ENCODE measurements at regions not wholly inside any gene's neighbourhood (a gene's known extent, or its start where the extent isn't known, plus 50 kb on each side); places are given as distances from the start of the nearest gene placed in this dataset.

GRCh38 chr16:61596655-61597054 is 439.6 kb downstream of the CDH8 start:
- H3K4me3 Mint-ChIP-seq: no peak overlapping the region
- H3K27ac Mint-ChIP-seq: no peak overlapping the region
- no peaks in the 10 kb centered on the region for H3K36me3 Mint-ChIP-seq
- DNase-seq: no peak
- H3K9me3 Mint-ChIP-seq: peaks cover 14% of the 10 kb centered on the region
- H3K4me1 Mint-ChIP-seq: no peaks in the 10 kb centered on the region
- H3K27me3 Mint-ChIP-seq: no peaks in the 10 kb centered on the region

- DNase-seq: no peak
- H3K9me3 Mint-ChIP-seq: peaks cover 14% of the 10 kb centered on the region
- no peaks in the 10 kb centered on the region for H3K36me3 Mint-ChIP-seq
Observed at GRCh38 chr16:61595605-61596004, 440.6 kb downstream of the CDH8 start.

DNA sequence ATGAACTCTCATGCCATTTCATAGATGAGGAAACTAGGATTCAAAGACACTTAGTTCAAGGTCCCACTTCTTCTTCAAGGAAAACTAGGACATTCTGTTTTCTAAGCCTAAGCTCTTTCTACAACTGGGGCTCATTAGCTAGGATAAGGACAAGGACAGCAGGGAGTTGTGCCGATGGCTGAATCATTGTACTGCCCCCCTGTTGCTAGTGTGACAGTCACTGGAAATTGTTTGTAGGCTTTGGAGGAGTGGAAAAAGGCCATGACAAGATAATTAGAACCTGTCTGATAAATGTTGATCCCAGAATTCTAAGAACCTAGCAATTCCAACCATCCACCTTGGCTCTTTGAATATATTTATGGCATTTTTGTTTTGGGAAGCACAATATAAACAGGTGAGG is 445.7 kb downstream of the CDH8 start:
- Mint-ChIP-seq H3K27ac (no peak overlapping the region), H3K36me3 (no peaks in the 10 kb centered on the region), H3K4me3 (no peak overlapping the region), H3K27me3 (no peaks in the 10 kb centered on the region), H3K4me1 (no peaks in the 10 kb centered on the region), H3K9me3 (peaks cover 14% of the 10 kb centered on the region)
- DNase-seq: no peak

More at GRCh38 chr16:61595605-61596004, 440.6 kb downstream of the CDH8 start:
- Mint-ChIP-seq H3K27me3 (no peaks in the 10 kb centered on the region), H3K4me3 (no peak overlapping the region), H3K27ac (no peak overlapping the region), H3K4me1 (no peaks in the 10 kb centered on the region)

DNA sequence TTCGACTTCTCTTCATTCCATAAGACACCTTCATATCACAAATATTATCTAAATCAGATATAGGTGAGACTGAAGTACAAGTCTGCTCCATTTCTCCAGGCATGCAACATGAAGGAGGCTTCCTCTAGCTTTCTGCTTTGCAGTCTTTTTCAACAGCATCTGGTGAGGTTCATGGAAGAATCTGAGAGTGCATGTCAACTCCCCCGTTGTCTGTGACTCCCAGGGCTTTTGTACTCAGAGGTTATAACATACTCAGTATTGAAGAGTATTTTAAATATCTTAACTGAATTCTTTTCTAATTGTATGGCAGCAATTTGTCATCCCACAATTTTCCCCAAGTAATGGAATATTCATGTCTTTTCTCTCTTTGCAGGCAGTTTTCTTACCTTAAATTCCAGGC is 448.7 kb downstream of the CDH8 start:
- no peak overlapping the region for H3K4me3 Mint-ChIP-seq
- no peak for DNase-seq
- peaks cover 8% of the 10 kb centered on the region for H3K9me3 Mint-ChIP-seq
- H3K27ac Mint-ChIP-seq: no peak overlapping the region
- no peaks in the 10 kb centered on the region for H3K4me1 Mint-ChIP-seq
- peaks cover 4% of the 10 kb centered on the region for H3K27me3 Mint-ChIP-seq
- no peaks in the 10 kb centered on the region for H3K36me3 Mint-ChIP-seq

DNA sequence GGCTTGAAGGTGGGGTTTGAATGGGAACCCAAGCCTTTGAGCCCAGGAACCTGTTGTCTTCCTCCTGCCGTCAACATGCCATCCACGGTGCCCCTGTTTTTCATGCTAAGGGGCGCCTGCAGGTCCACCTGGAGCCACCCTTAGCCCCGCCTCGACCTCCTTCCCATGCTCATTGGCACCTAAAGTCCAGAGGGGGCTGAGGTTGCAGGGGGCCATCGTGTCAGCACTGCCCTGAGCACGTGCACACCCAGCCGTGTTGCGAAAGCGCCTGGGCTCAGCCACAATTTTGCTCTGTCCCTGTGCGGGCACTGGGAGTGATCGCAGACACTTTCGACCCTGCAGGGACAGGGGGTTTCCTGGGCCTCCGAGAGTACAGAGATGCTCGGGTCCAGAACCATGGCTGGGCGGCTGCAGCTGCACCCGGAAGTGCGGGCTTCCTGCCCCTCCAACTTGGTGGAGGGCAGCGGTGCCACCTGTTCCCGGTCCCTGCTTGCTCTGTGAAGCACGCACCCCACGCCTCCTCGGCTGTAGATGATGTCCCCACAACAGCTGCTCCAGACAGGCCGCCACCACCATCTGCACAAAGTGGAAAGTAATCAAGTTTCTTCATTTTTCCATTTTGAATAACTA is 454.7 kb downstream of the CDH8 start:
- DNase-seq: no peak
- peaks cover 4% of the 10 kb centered on the region for H3K27me3 Mint-ChIP-seq
- peaks cover 7% of the 10 kb centered on the region for H3K9me3 Mint-ChIP-seq
- H3K36me3 Mint-ChIP-seq: no peaks in the 10 kb centered on the region
- no peak overlapping the region for H3K4me3 Mint-ChIP-seq
- H3K27ac Mint-ChIP-seq: no peak overlapping the region
- H3K4me1 Mint-ChIP-seq: no peaks in the 10 kb centered on the region

DNA sequence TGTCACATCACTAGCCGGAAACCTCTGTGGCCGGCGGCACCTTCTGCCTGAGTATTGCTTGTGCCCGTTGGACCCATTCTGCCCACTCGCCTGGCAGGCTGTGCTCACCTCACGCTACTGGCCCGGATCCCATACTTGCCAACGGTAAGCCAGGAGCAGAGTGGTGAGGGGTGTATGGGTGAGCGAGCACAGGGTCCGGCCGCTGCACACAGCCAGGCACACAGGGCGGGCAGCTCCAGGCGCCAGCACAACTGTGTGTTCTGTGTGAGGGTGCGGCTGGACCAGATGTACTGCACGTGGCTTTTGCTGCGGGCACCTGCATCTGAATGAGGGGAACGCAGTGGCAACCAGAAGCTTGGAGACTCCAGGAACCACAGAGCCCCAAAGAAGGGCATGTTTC is 455.7 kb downstream of the CDH8 start:
- H3K36me3 Mint-ChIP-seq: no peaks in the 10 kb centered on the region
- H3K4me1 Mint-ChIP-seq: no peaks in the 10 kb centered on the region
- H3K27ac Mint-ChIP-seq: no peak overlapping the region
- no peak overlapping the region for H3K4me3 Mint-ChIP-seq
- peaks cover 4% of the 10 kb centered on the region for H3K27me3 Mint-ChIP-seq
- peaks cover 10% of the 10 kb centered on the region for H3K9me3 Mint-ChIP-seq
- no peak for DNase-seq

DNA sequence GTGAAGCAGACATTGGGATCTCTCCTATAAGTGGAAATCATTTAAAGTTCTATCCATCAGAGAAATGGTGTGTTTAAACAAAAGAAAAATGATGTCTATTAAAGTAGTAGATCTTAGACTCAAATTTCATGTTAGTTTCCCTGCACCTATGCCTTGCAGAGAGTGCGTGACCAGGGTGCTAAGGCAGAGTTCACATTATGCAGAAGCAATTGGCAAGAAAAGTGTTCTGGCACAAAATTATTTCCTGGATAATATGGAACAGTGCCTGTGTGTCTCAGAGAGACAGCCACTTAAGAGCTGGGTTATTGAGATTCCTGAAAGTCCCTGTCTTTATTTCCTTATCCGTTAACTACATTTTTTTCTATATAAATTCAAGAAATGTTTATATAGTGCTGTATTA is 457.0 kb downstream of the CDH8 start:
- H3K36me3 Mint-ChIP-seq: no peaks in the 10 kb centered on the region

GRCh38 chr16:61576476-61576875 is 459.8 kb downstream of the CDH8 start:
- no peak for DNase-seq
- Mint-ChIP-seq H3K4me1 (no peaks in the 10 kb centered on the region), H3K27me3 (no peaks in the 10 kb centered on the region), H3K27ac (no peak overlapping the region), H3K36me3 (no peaks in the 10 kb centered on the region), H3K9me3 (peaks cover 8% of the 10 kb centered on the region), H3K4me3 (no peak overlapping the region)

More for the DNA sequence above, 457.0 kb downstream of the CDH8 start:
- no peak for DNase-seq
- peaks cover 6% of the 10 kb centered on the region for H3K9me3 Mint-ChIP-seq
- peaks cover 4% of the 10 kb centered on the region for H3K27me3 Mint-ChIP-seq
- no peaks in the 10 kb centered on the region for H3K4me1 Mint-ChIP-seq
- no peak overlapping the region for H3K4me3 Mint-ChIP-seq
- H3K27ac Mint-ChIP-seq: no peak overlapping the region

GRCh38 chr16:61575617-61576016 is 460.6 kb downstream of the CDH8 start:
- Mint-ChIP-seq H3K9me3 (peaks cover 11% of the 10 kb centered on the region), H3K27me3 (no peaks in the 10 kb centered on the region), H3K36me3 (no peaks in the 10 kb centered on the region), H3K4me3 (no peak overlapping the region), H3K27ac (no peak overlapping the region), H3K4me1 (no peaks in the 10 kb centered on the region)
- DNase-seq: no peak

GRCh38 chr16:61569028-61569427 is 467.2 kb downstream of the CDH8 start:
- no peak for DNase-seq
- H3K27me3 Mint-ChIP-seq: no peaks in the 10 kb centered on the region
- H3K36me3 Mint-ChIP-seq: no peaks in the 10 kb centered on the region
- H3K27ac Mint-ChIP-seq: no peak overlapping the region
- H3K4me3 Mint-ChIP-seq: no peak overlapping the region
- H3K4me1 Mint-ChIP-seq: no peaks in the 10 kb centered on the region
- H3K9me3 Mint-ChIP-seq: peaks cover 7% of the 10 kb centered on the region

- no peaks in the 10 kb centered on the region for H3K36me3 Mint-ChIP-seq
- H3K9me3 Mint-ChIP-seq: peaks cover 3% of the 10 kb centered on the region
- no peaks in the 10 kb centered on the region for H3K4me1 Mint-ChIP-seq
- no peaks in the 10 kb centered on the region for H3K27me3 Mint-ChIP-seq
- no peak overlapping the region for H3K27ac Mint-ChIP-seq
- no peak for DNase-seq
- H3K4me3 Mint-ChIP-seq: no peak overlapping the region
Observed at GRCh38 chr16:61564716-61565115, 471.5 kb downstream of the CDH8 start.

- Mint-ChIP-seq H3K36me3 (no peaks in the 10 kb centered on the region), H3K27ac (no peak overlapping the region), H3K27me3 (no peaks in the 10 kb centered on the region), H3K4me3 (no peak overlapping the region), H3K4me1 (no peaks in the 10 kb centered on the region), H3K9me3 (peaks cover 5% of the 10 kb centered on the region)
- no peak for DNase-seq
Observed at GRCh38 chr16:61555718-61556441, 480.4 kb downstream of the CDH8 start.

GRCh38 chr16:61549327-61549726 is 486.9 kb downstream of the CDH8 start:
- Mint-ChIP-seq H3K4me1 (no peaks in the 10 kb centered on the region), H3K4me3 (no peak overlapping the region)

DNA sequence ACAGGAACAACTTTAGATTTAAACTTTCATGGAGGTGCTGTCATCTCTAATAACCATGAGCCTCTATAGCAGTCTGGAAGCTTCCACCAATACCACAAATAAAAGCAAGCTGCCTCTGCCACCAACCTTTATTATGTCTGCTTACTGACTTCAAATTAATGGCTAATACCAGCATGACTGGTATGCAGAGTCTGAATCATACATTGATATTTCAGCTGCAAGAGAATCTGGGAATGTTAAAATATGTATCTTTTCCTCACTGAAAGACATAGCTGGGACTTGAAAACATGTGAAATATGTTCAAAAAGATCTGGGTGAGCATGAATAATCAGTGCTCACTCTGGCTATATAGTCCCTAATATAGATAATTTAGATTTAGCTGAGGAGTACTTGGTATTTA is 488.6 kb downstream of the CDH8 start:
- Mint-ChIP-seq H3K9me3 (peaks cover 12% of the 10 kb centered on the region), H3K4me1 (no peaks in the 10 kb centered on the region), H3K4me3 (no peak overlapping the region), H3K27me3 (no peaks in the 10 kb centered on the region), H3K27ac (no peak overlapping the region), H3K36me3 (no peaks in the 10 kb centered on the region)
- DNase-seq: no peak

More at GRCh38 chr16:61549327-61549726, 486.9 kb downstream of the CDH8 start:
- H3K9me3 Mint-ChIP-seq: peaks cover 11% of the 10 kb centered on the region
- no peak overlapping the region for H3K27ac Mint-ChIP-seq
- H3K36me3 Mint-ChIP-seq: no peaks in the 10 kb centered on the region
- H3K27me3 Mint-ChIP-seq: no peaks in the 10 kb centered on the region
- no peak for DNase-seq

GRCh38 chr16:61544165-61544564 is 492.1 kb downstream of the CDH8 start:
- no peaks in the 10 kb centered on the region for H3K36me3 Mint-ChIP-seq
- no peak overlapping the region for H3K27ac Mint-ChIP-seq
- no peaks in the 10 kb centered on the region for H3K27me3 Mint-ChIP-seq
- peaks cover 12% of the 10 kb centered on the region for H3K9me3 Mint-ChIP-seq
- no peaks in the 10 kb centered on the region for H3K4me1 Mint-ChIP-seq
- no peak for DNase-seq
- no peak overlapping the region for H3K4me3 Mint-ChIP-seq

DNA sequence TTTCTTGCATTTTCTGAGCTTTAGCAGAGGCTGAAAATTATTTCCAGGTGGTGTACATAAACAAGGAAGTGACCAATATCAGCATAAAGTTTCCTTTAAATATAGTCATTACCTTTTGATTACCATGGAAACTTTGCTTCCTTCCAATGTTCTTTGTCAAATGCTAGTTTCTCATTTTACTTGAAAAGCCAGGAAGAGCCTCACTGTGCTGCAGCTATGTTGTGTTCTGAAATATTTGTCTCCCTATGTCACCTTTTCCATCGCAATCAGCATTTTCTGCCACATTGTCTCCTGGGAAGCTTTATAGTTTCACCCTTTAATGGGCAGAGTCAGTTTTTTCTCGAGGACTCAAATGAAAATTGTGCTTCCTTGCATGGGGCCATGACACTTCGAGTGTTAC is 496.0 kb downstream of the CDH8 start:
- H3K9me3 Mint-ChIP-seq: peaks cover 11% of the 10 kb centered on the region
- no peak for DNase-seq
- H3K36me3 Mint-ChIP-seq: no peaks in the 10 kb centered on the region
- H3K4me3 Mint-ChIP-seq: no peak overlapping the region
- H3K27ac Mint-ChIP-seq: no peak overlapping the region
- no peaks in the 10 kb centered on the region for H3K27me3 Mint-ChIP-seq
- no peaks in the 10 kb centered on the region for H3K4me1 Mint-ChIP-seq

Data from activated naive CD8-positive, alpha-beta T cell treated with anti-CD3 and anti-CD28 coated beads for 36 hours (primary cell).